Left lung (tissue), 4 donors: ENCODE measurements at regions not wholly inside any gene's neighbourhood (a gene's known extent, or its start where the extent isn't known, plus 50 kb on each side); places are given as distances from the start of the nearest gene placed in this dataset.

Source experiments
- ATAC-seq: fragments of 200-7000 bp; cut with Tn5 transposase; one replicate; pipeline ENCODE4 v1.9.1; 2020; ENCODE audit warnings: moderate library complexity
- DNase-seq, 4 donors: peaks; one replicate each; pipeline ENCODE4 v3.0.0-alpha.2; 2013 to 2020
- H3K27ac ChIP-seq, 2 donors: fragments of 200-600 bp; sonication (generic) in 1 of 2; one replicate each; pipeline versions ENCODE4 v1.5.0 to v1.8.0; 2020 to 2021
- H3K27me3 ChIP-seq, 2 donors: fragments of 200-600 bp; sonication (generic) in 1 of 2; one replicate each; pipeline versions ENCODE4 v1.5.0 to v1.8.0; 2020 to 2021
- H3K36me3 ChIP-seq, 2 donors: fragments of 200-600 bp; sonication (generic) in 1 of 2; one replicate each; pipeline versions ENCODE4 v1.5.0 to v1.8.0; 2020 to 2021
- H3K4me1 ChIP-seq, 2 donors: fragments of 200-600 bp; one replicate each; pipeline ENCODE4 v1.8.0; 2021
- H3K4me3 ChIP-seq, 2 donors: fragments of 200-600 bp; sonication (generic) in 1 of 2; one replicate each; pipeline versions ENCODE4 v1.5.0 to v1.8.0; 2020 to 2021; ENCODE audit warnings: mild to moderate bottlenecking in 1 of 2
- H3K9me3 ChIP-seq, 2 donors: fragments of 200-600 bp; sonication (generic) in 1 of 2; one replicate each; pipeline versions ENCODE4 v1.5.0 to v1.8.0; 2020 to 2021
- intact Hi-C, 2 donors: fragments of 100-400 bp; cut with DNase I; formaldehyde crosslinking; loops; one replicate each; pipeline versions ENCODE4 v1.11.2 to v1.14.2; 2022
- TF ChIP-seq, protein P1 (sequence below), 2 donors: fragments of 200-600 bp; sonication (generic) in 1 of 2; IDR thresholded peaks; one replicate each; pipeline versions ENCODE4 v1.5.0 to v1.8.0; 2021; ENCODE audit warnings: antibody characterized with exemption in 2 of 2
- donor health status: DM: no; HTN: yes; CAD: no.
- donor health status: DM: no; HTN: no; CAD: no.

DNA sequence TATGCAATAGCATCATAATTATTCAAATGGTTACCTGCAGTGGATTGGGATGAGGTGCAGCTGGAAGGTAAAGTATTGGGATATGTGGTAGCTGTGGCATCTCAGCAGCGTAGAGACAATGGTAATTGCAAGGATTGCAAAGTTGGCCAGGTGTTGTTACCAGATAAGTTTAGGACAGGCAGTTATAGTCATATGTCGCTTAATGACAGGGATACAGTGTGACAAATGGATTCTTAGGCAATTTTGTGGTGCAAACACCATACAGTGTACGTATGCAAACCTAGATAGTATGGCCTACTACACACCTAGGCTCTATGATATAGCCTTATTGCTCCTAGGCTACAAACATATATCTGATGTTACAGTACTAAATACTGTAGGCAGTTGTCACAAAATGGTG, 163.5 kb upstream of the LYZL2 start:
- intact Hi-C loops, result no loop called here
- H3K9me3 ChIP-seq, result no peaks in the 10 kb centered on the region
- DNase-seq (no peak), ATAC-seq (no peak)
- H3K27me3 ChIP-seq, result no peaks in the 10 kb centered on the region
- H3K36me3 ChIP-seq, result no peaks in the 10 kb centered on the region
- TF ChIP-seq, protein P1, sequence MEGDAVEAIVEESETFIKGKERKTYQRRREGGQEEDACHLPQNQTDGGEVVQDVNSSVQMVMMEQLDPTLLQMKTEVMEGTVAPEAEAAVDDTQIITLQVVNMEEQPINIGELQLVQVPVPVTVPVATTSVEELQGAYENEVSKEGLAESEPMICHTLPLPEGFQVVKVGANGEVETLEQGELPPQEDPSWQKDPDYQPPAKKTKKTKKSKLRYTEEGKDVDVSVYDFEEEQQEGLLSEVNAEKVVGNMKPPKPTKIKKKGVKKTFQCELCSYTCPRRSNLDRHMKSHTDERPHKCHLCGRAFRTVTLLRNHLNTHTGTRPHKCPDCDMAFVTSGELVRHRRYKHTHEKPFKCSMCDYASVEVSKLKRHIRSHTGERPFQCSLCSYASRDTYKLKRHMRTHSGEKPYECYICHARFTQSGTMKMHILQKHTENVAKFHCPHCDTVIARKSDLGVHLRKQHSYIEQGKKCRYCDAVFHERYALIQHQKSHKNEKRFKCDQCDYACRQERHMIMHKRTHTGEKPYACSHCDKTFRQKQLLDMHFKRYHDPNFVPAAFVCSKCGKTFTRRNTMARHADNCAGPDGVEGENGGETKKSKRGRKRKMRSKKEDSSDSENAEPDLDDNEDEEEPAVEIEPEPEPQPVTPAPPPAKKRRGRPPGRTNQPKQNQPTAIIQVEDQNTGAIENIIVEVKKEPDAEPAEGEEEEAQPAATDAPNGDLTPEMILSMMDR (IDR thresholded peaks at IDR 0.05), result no peak
- H3K4me1 ChIP-seq, result no peaks in the 10 kb centered on the region
- H3K4me3 ChIP-seq, result no peak overlapping the region
- H3K27ac ChIP-seq, result no peak overlapping the region

DNA sequence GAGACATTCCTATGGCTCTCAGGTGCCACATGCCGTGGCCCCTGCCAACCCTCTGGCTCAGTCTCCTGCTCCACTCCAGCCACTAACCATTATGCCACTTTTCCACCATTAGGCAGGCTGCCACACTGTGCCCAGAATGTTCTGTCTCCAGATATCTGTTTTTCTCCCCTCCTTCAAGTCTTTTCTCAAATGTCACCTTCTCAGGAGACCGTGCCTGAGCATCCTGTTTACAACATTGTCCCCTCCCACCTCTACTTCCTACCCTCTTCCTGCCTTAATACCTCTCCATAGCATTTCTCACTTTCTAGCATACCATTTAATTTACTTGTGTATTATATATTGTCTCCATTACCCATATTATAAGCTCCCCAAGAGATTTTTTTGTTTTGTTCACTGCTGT, 162.5 kb upstream of the LYZL2 start:
- no peaks in the 10 kb centered on the region for H3K27me3 ChIP-seq
- TF ChIP-seq, protein P1 (IDR thresholded peaks at IDR 0.05), result no peak
- DNase-seq (no peak), ATAC-seq (no peak)
- no peaks in the 10 kb centered on the region for H3K36me3 ChIP-seq
- intact Hi-C loops, result no loop called here
- no peaks in the 10 kb centered on the region for H3K4me1 ChIP-seq
- H3K9me3 ChIP-seq, result no peaks in the 10 kb centered on the region
- no peak overlapping the region for H3K4me3 ChIP-seq
- no peak overlapping the region for H3K27ac ChIP-seq

DNA sequence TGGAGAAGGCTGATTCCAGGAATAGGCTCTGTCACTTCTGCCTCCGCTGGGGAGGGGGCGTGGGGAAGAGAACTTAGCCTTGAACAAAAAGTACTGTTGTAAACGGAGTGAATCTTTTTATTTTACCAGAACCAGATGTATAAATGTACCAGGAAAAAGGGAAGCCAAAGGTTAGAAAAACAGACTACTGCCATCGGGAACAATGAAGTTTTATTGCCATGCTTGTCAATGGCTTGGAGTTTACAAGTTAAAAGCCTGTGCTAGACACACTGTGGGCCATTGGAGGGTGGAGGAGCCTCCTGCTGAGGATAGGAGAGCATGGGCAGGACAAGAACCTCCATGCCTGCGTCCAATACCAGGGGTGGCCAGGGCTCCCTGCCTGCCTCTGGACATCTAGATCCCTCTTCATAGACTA, 161.7 kb upstream of the LYZL2 start:
- H3K4me3 ChIP-seq, result no peak overlapping the region
- no peaks in the 10 kb centered on the region for H3K36me3 ChIP-seq
- no peaks in the 10 kb centered on the region for H3K9me3 ChIP-seq
- TF ChIP-seq, protein P1 (IDR thresholded peaks at IDR 0.05), result no peak
- H3K27me3 ChIP-seq, result no peaks in the 10 kb centered on the region
- no peaks in the 10 kb centered on the region for H3K4me1 ChIP-seq
- no peak overlapping the region for H3K27ac ChIP-seq
- no peak for DNase-seq
- intact Hi-C loops, result no loop called here
- ATAC-seq, result no peak

DNA sequence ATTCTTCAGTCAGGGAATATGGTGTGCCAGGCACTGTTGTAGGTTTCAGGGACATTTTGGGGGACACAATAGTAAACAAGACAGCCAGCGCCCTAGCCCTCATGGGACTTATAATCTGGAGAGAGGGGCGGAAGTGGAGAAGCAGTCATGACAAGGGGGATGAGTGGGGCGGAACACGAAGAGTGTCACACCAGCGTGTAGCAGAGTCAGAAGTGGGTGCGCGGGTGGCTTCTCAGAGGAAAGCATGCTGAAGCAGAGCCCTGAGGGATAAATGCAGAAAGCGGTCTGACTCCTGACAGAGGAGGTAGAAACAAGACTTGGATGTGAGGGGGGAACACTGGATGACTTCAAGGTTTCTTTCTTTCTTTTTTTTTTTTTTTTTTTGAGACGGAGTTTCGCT, 160.3 kb upstream of the LYZL2 start:
- Histone ChIP-seq H3K36me3 (no peaks in the 10 kb centered on the region), H3K27me3 (no peaks in the 10 kb centered on the region), H3K27ac (no peak overlapping the region), H3K4me3 (no peak overlapping the region), H3K4me1 (peaks cover 0 to 10% of the 10 kb centered on the region in 2 donors), H3K9me3 (no peaks in the 10 kb centered on the region)
- TF ChIP-seq, protein P1 (IDR thresholded peaks at IDR 0.05), result no peak
- DNase-seq (no peak), ATAC-seq (no peak)
- intact Hi-C loops, result no loop called here

DNA sequence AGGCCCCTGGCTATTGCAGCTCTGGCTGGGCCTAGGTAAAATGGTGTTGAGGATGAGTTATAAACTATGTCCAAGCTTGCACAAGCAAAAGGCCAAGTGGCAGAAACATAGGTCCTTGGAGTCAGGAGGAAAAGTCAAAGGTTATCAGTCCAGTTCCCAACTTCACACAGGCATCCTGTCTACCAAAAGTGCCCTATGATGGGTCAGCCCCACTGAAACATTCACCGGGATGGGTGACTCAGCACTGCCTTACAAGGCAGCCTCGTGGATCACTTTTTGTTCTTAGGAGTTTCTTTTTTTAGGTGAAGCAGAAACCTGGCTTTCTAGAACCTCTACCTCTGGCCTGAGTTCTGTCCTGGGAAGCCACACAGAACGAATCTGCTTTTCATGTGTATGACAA, 158.8 kb upstream of the LYZL2 start:
- peaks cover 0 to 23% of the 10 kb centered on the region in 2 donors for H3K4me1 ChIP-seq
- H3K36me3 ChIP-seq, result no peaks in the 10 kb centered on the region
- no peak overlapping the region for H3K27ac ChIP-seq
- TF ChIP-seq, protein P1 (IDR thresholded peaks at IDR 0.05), result no peak
- H3K4me3 ChIP-seq, result no peak overlapping the region
- no peaks in the 10 kb centered on the region for H3K9me3 ChIP-seq
- no peaks in the 10 kb centered on the region for H3K27me3 ChIP-seq
- no peak for DNase-seq
- ATAC-seq, result no peak
- intact Hi-C loops, result no loop called here
